ENCODE measurements at regions not wholly inside any gene's neighbourhood (a gene's known extent, or its start where the extent isn't known, plus 50 kb on each side); places are given as distances from the start of the nearest gene placed in this dataset.

DNA sequence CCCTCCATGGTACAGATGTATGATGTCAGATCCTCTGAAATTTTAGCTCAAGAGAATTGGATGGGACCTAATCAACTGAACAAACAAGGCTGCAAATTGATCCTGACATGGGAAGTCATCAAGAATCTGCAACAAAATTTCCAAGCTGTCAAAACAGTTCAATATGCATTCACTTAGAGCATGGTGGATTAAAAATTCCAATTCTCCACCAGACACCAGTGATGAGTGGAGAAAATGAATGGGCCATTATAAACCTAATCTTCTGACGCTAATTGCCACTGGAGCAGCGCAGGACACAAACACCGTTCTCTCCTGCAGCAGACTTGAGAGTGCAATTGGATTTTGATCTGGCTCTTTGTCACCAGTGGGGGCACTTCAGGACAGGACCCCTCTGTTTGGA is 94.2 kb downstream of the MINAR1 start:
- TF ChIP-seq POLR2A (IDR thresholded peaks at IDR 0.05; ENCODE audit: low read length), result no peak
- TF ChIP-seq GATA1 (IDR thresholded peaks at IDR 0.05; ENCODE audit: low read depth, low read length), result no peak
